ENCODE measurements at regions not wholly inside any gene's neighbourhood (a gene's known extent, or its start where the extent isn't known, plus 50 kb on each side); places are given as distances from the start of the nearest gene placed in this dataset.

DNA sequence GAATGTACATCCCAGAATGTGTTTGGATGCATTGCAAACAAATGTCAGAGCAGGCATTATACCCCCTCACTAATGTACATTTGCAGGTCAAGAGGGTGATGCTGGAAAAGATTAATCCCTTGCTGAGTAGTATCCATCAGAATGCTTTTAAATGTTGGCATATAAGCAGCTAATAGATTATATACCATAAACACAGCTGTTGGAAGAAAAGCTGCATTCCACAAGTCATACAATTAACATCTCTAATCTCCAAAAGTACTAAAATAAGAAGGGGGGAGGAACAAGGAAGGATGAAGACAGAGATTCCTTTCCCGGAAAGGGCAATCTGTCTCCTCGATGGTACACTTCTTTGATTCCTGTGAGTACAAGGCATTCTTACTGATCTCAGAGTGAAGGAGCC lies 445.7 kb upstream of the CDIN1 start:
- TF ChIP-seq, protein P1, sequence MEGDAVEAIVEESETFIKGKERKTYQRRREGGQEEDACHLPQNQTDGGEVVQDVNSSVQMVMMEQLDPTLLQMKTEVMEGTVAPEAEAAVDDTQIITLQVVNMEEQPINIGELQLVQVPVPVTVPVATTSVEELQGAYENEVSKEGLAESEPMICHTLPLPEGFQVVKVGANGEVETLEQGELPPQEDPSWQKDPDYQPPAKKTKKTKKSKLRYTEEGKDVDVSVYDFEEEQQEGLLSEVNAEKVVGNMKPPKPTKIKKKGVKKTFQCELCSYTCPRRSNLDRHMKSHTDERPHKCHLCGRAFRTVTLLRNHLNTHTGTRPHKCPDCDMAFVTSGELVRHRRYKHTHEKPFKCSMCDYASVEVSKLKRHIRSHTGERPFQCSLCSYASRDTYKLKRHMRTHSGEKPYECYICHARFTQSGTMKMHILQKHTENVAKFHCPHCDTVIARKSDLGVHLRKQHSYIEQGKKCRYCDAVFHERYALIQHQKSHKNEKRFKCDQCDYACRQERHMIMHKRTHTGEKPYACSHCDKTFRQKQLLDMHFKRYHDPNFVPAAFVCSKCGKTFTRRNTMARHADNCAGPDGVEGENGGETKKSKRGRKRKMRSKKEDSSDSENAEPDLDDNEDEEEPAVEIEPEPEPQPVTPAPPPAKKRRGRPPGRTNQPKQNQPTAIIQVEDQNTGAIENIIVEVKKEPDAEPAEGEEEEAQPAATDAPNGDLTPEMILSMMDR (IDR thresholded peaks at IDR 0.05): no peak
- no peak for TF ChIP-seq POLR2A (IDR thresholded peaks at IDR 0.05)
- H3K4me3 ChIP-seq: no peak overlapping the region
- no peaks in the 10 kb centered on the region for H3K4me1 ChIP-seq (replicated peaks in 1 of 2)
- no peaks in the 10 kb centered on the region for H3K9me3 ChIP-seq (replicated peaks in 1 of 3)
- intact Hi-C loops (cut with DNase I): no loop called here
- DNase-seq: no peak
- H3K27ac ChIP-seq: no peak overlapping the region
- WGBS, 4 donors: 25 to 36% (median 33%) methylated on average over 2 of the region's 2 CpGs
- no peaks in the 10 kb centered on the region for H3K36me3 ChIP-seq (replicated peaks in 1 of 2)
- H3K27me3 ChIP-seq: no peaks in the 10 kb centered on the region

DNA sequence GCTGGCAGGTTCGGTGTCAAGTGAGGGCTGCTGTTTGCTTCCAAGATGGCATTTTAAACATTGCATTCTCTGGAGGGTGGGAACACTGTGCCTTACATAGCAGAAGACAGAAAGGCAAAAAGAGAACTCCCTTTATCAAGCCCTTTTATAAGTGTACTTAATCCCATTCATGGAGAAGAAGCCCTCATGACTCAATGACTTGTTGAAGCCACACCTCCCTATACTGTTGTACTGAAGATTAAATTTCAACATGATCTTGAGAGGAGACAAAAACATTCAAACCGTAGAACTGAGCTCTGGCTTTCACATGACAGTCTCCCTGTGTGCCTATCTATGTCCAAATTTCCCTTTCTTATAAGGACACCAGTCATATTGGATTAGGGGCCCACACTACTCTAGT lies 443.4 kb upstream of the CDIN1 start:
- intact Hi-C loops (cut with DNase I): no loop called here
- TF ChIP-seq, protein P1 (IDR thresholded peaks at IDR 0.05): no peak
- TF ChIP-seq POLR2A (IDR thresholded peaks at IDR 0.05): no peak
- Histone ChIP-seq H3K27ac (no peak overlapping the region), H3K36me3 (replicated peaks in 1 of 2) (no peaks in the 10 kb centered on the region), H3K27me3 (no peaks in the 10 kb centered on the region), H3K4me3 (no peak overlapping the region), H3K4me1 (replicated peaks in 1 of 2) (no peaks in the 10 kb centered on the region), H3K9me3 (replicated peaks in 1 of 3) (no peaks in the 10 kb centered on the region)
- WGBS, 4 donors: 67 to 91% (median 73%) methylated on average over 2 of the region's 2 CpGs
- no peak for DNase-seq

DNA sequence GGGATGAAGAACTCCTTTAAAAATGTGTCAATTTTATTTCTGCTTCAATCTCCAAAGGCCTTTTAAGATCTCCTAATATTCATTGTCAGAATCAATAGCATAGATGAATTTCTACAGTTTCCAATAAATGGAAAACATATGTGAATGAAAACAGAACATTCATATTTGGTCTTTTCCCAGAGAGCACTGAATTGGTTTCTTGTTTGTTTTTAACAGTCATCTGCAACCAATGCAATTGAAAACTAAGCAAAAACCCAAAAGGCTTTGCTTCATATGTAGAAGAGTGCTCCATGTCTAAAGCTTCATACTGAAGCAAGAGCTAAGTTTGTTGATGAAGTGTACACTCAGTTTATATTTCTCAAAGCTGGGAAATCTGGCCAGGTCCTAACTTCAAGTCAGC lies 426.5 kb upstream of the CDIN1 start:
- H3K4me3 ChIP-seq: no peak overlapping the region
- no peak for TF ChIP-seq POLR2A (IDR thresholded peaks at IDR 0.05)
- TF ChIP-seq, protein P1 (IDR thresholded peaks at IDR 0.05): no peak
- H3K36me3 ChIP-seq (replicated peaks in 1 of 2): no peaks in the 10 kb centered on the region
- H3K27ac ChIP-seq: no peak overlapping the region
- DNase-seq: no peak
- no peaks in the 10 kb centered on the region for H3K27me3 ChIP-seq
- peaks cover 0 to 6% (median 0%) of the 10 kb centered on the region in 3 donors for H3K9me3 ChIP-seq (replicated peaks in 1 of 3)
- intact Hi-C loops (cut with DNase I): no loop called here
- H3K4me1 ChIP-seq (replicated peaks in 1 of 2): peaks cover 0 to 5% of the 10 kb centered on the region in 2 donors

DNA sequence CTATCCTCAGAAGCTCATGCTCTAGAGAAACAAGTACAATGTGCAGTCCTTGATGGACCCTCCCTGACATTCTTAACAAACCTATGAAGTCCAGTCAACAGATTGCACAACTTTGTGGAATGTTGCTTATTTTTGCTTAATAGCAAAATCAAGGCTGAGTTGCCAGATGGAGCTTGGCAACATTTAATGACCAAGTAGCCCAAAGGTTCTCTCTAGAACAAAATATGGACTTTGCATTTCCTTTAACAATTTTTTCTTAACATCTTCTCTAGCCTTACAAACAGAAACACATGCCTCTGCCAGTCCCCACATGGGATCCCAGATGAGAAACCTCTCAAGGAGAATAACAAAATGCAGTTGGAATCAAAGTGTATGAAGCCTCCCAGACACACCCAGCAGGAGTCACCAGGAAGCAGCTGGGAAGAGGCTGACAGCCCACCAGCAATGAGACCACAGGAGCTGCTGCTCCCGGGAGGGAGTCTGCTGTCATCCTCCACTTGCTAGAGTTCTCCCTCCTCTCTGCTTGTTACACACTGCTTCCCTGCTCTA lies 422.5 kb upstream of the CDIN1 start:
- H3K4me1 ChIP-seq (replicated peaks in 1 of 2): peaks cover 0 to 5% of the 10 kb centered on the region in 2 donors
- H3K9me3 ChIP-seq (replicated peaks in 1 of 3): no peaks in the 10 kb centered on the region
- 45 to 86% (median 65%) methylated on average over 1 of the region's 1 CpG for WGBS, 4 donors
- no peak for DNase-seq
- intact Hi-C loops (cut with DNase I): no loop called here
- no peak overlapping the region for H3K27ac ChIP-seq
- no peaks in the 10 kb centered on the region for H3K36me3 ChIP-seq (replicated peaks in 1 of 2)
- no peaks in the 10 kb centered on the region for H3K27me3 ChIP-seq
- TF ChIP-seq POLR2A (IDR thresholded peaks at IDR 0.05): no peak
- TF ChIP-seq, protein P1 (IDR thresholded peaks at IDR 0.05): no peak
- H3K4me3 ChIP-seq: no peak overlapping the region

Data from adrenal gland (tissue), 9 donors.